ENCODE measurements at regions not wholly inside any gene's neighbourhood (a gene's known extent, or its start where the extent isn't known, plus 50 kb on each side); places are given as distances from the start of the nearest gene placed in this dataset.

GRCh38 chr2:118474541-118474920 is 372.9 kb downstream of the EN1 start:
- Mint-ChIP-seq H3K4me3 (ENCODE audit: unreplicated experiment) (no peak overlapping the region), H3K36me3 (ENCODE audit: unreplicated experiment) (no peaks in the 10 kb centered on the region), H3K27ac (ENCODE audit: unreplicated experiment) (peak overlapping the region; percentile 22), H3K4me1 (ENCODE audit: low read depth, unreplicated experiment) (peaks cover 31% of the 10 kb centered on the region), H3K9me3 (ENCODE audit: unreplicated experiment) (no peaks in the 10 kb centered on the region), H3K27me3 (ENCODE audit: unreplicated experiment) (peaks cover 6% of the 10 kb centered on the region)
- no peak for DNase-seq
- no peak for TF ChIP-seq CTCF (IDR thresholded peaks at IDR 0.05; ENCODE audit: partially characterized antibody, unreplicated experiment)

- Mint-ChIP-seq H3K4me1 (ENCODE audit: low read depth, unreplicated experiment) (peaks cover 35% of the 10 kb centered on the region), H3K27me3 (ENCODE audit: unreplicated experiment) (peaks cover 6% of the 10 kb centered on the region)
- no peak for TF ChIP-seq CTCF (IDR thresholded peaks at IDR 0.05; ENCODE audit: partially characterized antibody, unreplicated experiment)
These were observed 373.5 kb downstream of the EN1 start for GRCh38 chr2:118473846-118474540.

GRCh38 chr2:118473241-118473640 is 374.2 kb downstream of the EN1 start:
- Mint-ChIP-seq H3K4me1 (ENCODE audit: low read depth, unreplicated experiment) (peaks cover 36% of the 10 kb centered on the region), H3K4me3 (ENCODE audit: unreplicated experiment) (no peak overlapping the region), H3K9me3 (ENCODE audit: unreplicated experiment) (no peaks in the 10 kb centered on the region), H3K27me3 (ENCODE audit: unreplicated experiment) (peaks cover 6% of the 10 kb centered on the region), H3K36me3 (ENCODE audit: unreplicated experiment) (no peaks in the 10 kb centered on the region), H3K27ac (ENCODE audit: unreplicated experiment) (no peak overlapping the region)
- DNase-seq = no peak
- no peak for TF ChIP-seq CTCF (IDR thresholded peaks at IDR 0.05; ENCODE audit: partially characterized antibody, unreplicated experiment)

More at GRCh38 chr2:118473846-118474540, 373.5 kb downstream of the EN1 start:
- no peaks in the 10 kb centered on the region for H3K9me3 Mint-ChIP-seq (ENCODE audit: unreplicated experiment)
- no peak for DNase-seq
- no peaks in the 10 kb centered on the region for H3K36me3 Mint-ChIP-seq (ENCODE audit: unreplicated experiment)
- no peak overlapping the region for H3K4me3 Mint-ChIP-seq (ENCODE audit: unreplicated experiment)
- H3K27ac Mint-ChIP-seq (ENCODE audit: unreplicated experiment) = peak overlapping the region; percentile 22

- DNase-seq = no peak
- H3K4me1 Mint-ChIP-seq (ENCODE audit: low read depth, unreplicated experiment) = peaks cover 20% of the 10 kb centered on the region
- no peaks in the 10 kb centered on the region for H3K36me3 Mint-ChIP-seq (ENCODE audit: unreplicated experiment)
- TF ChIP-seq CTCF (IDR thresholded peaks at IDR 0.05; ENCODE audit: partially characterized antibody, unreplicated experiment) = no peak
- H3K27me3 Mint-ChIP-seq (ENCODE audit: unreplicated experiment) = peaks cover 3% of the 10 kb centered on the region
- H3K9me3 Mint-ChIP-seq (ENCODE audit: unreplicated experiment) = no peaks in the 10 kb centered on the region
- H3K4me3 Mint-ChIP-seq (ENCODE audit: unreplicated experiment) = no peak overlapping the region
- no peak overlapping the region for H3K27ac Mint-ChIP-seq (ENCODE audit: unreplicated experiment)
These were observed 377.2 kb downstream of the EN1 start for GRCh38 chr2:118470297-118470696.

GRCh38 chr2:118469103-118469502 is 378.3 kb downstream of the EN1 start:
- no peak overlapping the region for H3K4me3 Mint-ChIP-seq (ENCODE audit: unreplicated experiment)
- DNase-seq = no peak
- no peaks in the 10 kb centered on the region for H3K9me3 Mint-ChIP-seq (ENCODE audit: unreplicated experiment)
- H3K27me3 Mint-ChIP-seq (ENCODE audit: unreplicated experiment) = no peaks in the 10 kb centered on the region
- peaks cover 11% of the 10 kb centered on the region for H3K4me1 Mint-ChIP-seq (ENCODE audit: low read depth, unreplicated experiment)
- no peak overlapping the region for H3K27ac Mint-ChIP-seq (ENCODE audit: unreplicated experiment)
- no peak for TF ChIP-seq CTCF (IDR thresholded peaks at IDR 0.05; ENCODE audit: partially characterized antibody, unreplicated experiment)
- no peaks in the 10 kb centered on the region for H3K36me3 Mint-ChIP-seq (ENCODE audit: unreplicated experiment)
